K562 (cell line): ENCODE measurements at regions not wholly inside any gene's neighbourhood (a gene's known extent, or its start where the extent isn't known, plus 50 kb on each side); places are given as distances from the start of the nearest gene placed in this dataset.

Experiments
- ARID1B ChIP-seq: fragments of 450-650 bp; IDR thresholded peaks from 2 replicates; pipeline ENCODE4 v1.6.1; 2016; ENCODE audit warnings: antibody characterized with exemption, mild to moderate bottlenecking, inconsistent platforms
- FIP1L1 ChIP-seq: fragments of 200-400 bp; formaldehyde crosslinking; IDR thresholded peaks from 2 replicates; pipeline ENCODE4 v1.6.1; 2018; ENCODE audit warnings: mild to moderate bottlenecking, low read depth, low read length; ENCODE audit not compliant: poor library complexity, severe bottlenecking
- FOS ChIP-seq: IDR thresholded peaks from 3 replicates; pipeline ENCODE4 v1.6.1; 2011; ENCODE audit not compliant: insufficient read length; ENCODE audit errors: extremely low read depth
- FOXA3 ChIP-seq, 2 experiments: fragments of 450-650 bp in 1 of 2; sonication (generic) in 1 of 2; formaldehyde crosslinking; IDR thresholded peaks in 1 of 2; conservative IDR thresholded peaks in 1 of 2; 2 replicates each; pipeline versions ENCODE4 v1.4.0 to v1.8.0; 2020 to 2022; ENCODE audit warnings: mild to moderate bottlenecking in 2 of 2, missing genetic modification reagents in 1 of 2
- ILF3 ChIP-seq: fragments of 450-650 bp; IDR thresholded peaks from 2 replicates; pipeline ENCODE4 v1.6.1; 2018; ENCODE audit warnings: antibody characterized with exemption, mild to moderate bottlenecking, moderate library complexity, borderline replicate concordance
- IRF2 ChIP-seq: sonication (generic); formaldehyde crosslinking; IDR thresholded peaks from 2 replicates; pipeline ENCODE4 v1.8.1; 2022; ENCODE audit warnings: mild to moderate bottlenecking, missing genetic modification reagents
- JUND ChIP-seq, 2 experiments: IDR thresholded peaks; 2 replicates in 1 of 2; 3 replicates in 1 of 2; pipeline ENCODE4 v1.6.1; 2011; ENCODE audit warnings: borderline replicate concordance in 2 of 2, low read depth in 2 of 2, low read length in 2 of 2, improper control_type of control experiment in 1 of 2, missing biosample characterization in 1 of 2, missing genetic modification characterization in 1 of 2, missing genetic modification reagents in 1 of 2
- KLF16 ChIP-seq: IDR thresholded peaks from 2 replicates; pipeline ENCODE4 v1.6.1; 2016; ENCODE audit warnings: antibody characterized with exemption
- LEF1 ChIP-seq: fragments of 450-650 bp; IDR thresholded peaks from 2 replicates; pipeline ENCODE4 v1.6.1; 2016; ENCODE audit warnings: mild to moderate bottlenecking
- MECOM ChIP-seq: fragments of 250-450 bp; sonication (Bioruptor Pico); IDR thresholded peaks from 2 replicates; pipeline ENCODE4 v1.8.0; 2022; ENCODE audit warnings: inconsistent platforms
- PCBP2 ChIP-seq: fragments of 200-400 bp; formaldehyde crosslinking; IDR thresholded peaks from 2 replicates; pipeline ENCODE4 v1.6.1; 2018; ENCODE audit warnings: low read length, low read depth, mild to moderate bottlenecking, moderate library complexity; ENCODE audit not compliant: poor library complexity, severe bottlenecking
- RBM22 ChIP-seq: fragments of 200-400 bp; formaldehyde crosslinking; IDR thresholded peaks from 2 replicates; pipeline ENCODE4 v1.6.1; 2018; ENCODE audit warnings: low read length, low read depth; ENCODE audit not compliant: poor library complexity, severe bottlenecking
- RNF219 ChIP-seq: fragments of 250-450 bp; sonication (Bioruptor Pico); IDR thresholded peaks from 2 replicates; pipeline ENCODE4 v1.5.0; 2022; ENCODE audit warnings: mild to moderate bottlenecking
- SMAD1 ChIP-seq: fragments of 150-350 bp; IDR thresholded peaks from 2 replicates; pipeline ENCODE4 v1.6.1; 2014; ENCODE audit warnings: low read length, low read depth; ENCODE audit not compliant: partially characterized antibody
- SMARCB1 ChIP-seq: IDR thresholded peaks from 2 replicates; pipeline ENCODE4 v1.6.1; 2011; ENCODE audit warnings: improper control_type of control experiment, low read depth; ENCODE audit not compliant: insufficient read length
- STAT5A ChIP-seq: IDR thresholded peaks from 2 replicates; pipeline ENCODE4 v1.6.1; 2012; ENCODE audit warnings: low read length, inconsistent platforms, borderline replicate concordance
- TGIF2 ChIP-seq: sonication (generic); formaldehyde crosslinking; IDR thresholded peaks from 2 replicates; pipeline ENCODE4 v1.8.1; 2022; ENCODE audit warnings: mild to moderate bottlenecking, missing genetic modification reagents, moderate library complexity
- THRA ChIP-seq: fragments of 450-650 bp; IDR thresholded peaks from 2 replicates; pipeline ENCODE4 v1.6.1; 2017; ENCODE audit warnings: mild to moderate bottlenecking, moderate library complexity
- YY1 ChIP-seq, 3 experiments: IDR thresholded peaks; 2 replicates each; pipeline ENCODE4 v1.6.1; 2011; ENCODE audit warnings: low read length in 2 of 3, mild to moderate bottlenecking in 2 of 3, moderate library complexity in 2 of 3, borderline replicate concordance in 1 of 3, control low read depth in 1 of 3, low read depth in 1 of 3; ENCODE audit not compliant: insufficient read depth in 3 of 3, insufficient replicate concordance in 2 of 3, control insufficient read depth in 1 of 3, insufficient read length in 1 of 3; ENCODE audit errors: extremely low read depth in 1 of 3
- ZNF146 ChIP-seq: IDR thresholded peaks from one replicate; pipeline ENCODE4 v1.6.1; 2018; ENCODE audit warnings: missing compliant biosample characterization; ENCODE audit not compliant: unreplicated experiment
- ZNF398 ChIP-seq: fragments of 250-450 bp; sonication (Bioruptor Pico); IDR thresholded peaks from 2 replicates; pipeline ENCODE4 v1.8.0; 2021; ENCODE audit warnings: moderate library complexity, mild to moderate bottlenecking, inconsistent platforms
- ZNF75A ChIP-seq: fragments of 450-650 bp; formaldehyde crosslinking; IDR thresholded peaks from 2 replicates; pipeline ENCODE4 v1.4.0; 2020; ENCODE audit warnings: mild to moderate bottlenecking
- ZNF780A ChIP-seq: fragments of 250-450 bp; sonication (Bioruptor Pico); IDR thresholded peaks from 2 replicates; pipeline ENCODE4 v1.5.0; 2021; ENCODE audit warnings: mild to moderate bottlenecking
- ZSCAN32 ChIP-seq: fragments of 450-650 bp; formaldehyde crosslinking; IDR thresholded peaks from 2 replicates; pipeline ENCODE4 v1.4.0; 2020; ENCODE audit warnings: mild to moderate bottlenecking, moderate library complexity

GRCh38 chr6:25223490-25223991 is 55.6 kb upstream of the CARMIL1 start (continued):
- TF ChIP-seq PCBP2 (no peak), ARID1B (no peak), ZNF780A (CRISPR knock-in tag) (no peak), KLF16 (no peak), FOXA3 (CRISPR knock-in tag; conservative IDR thresholded peaks at IDR 0.05 in 1 of 2, IDR thresholded peaks at IDR 0.05 in 1 of 2) (no peak), ZSCAN32 (CRISPR knock-in tag) (no peak), TGIF2 (CRISPR knock-in tag) (no peak), YY1 (IDR thresholded peaks at IDR 0.05; ENCODE audit: borderline replicate concordance in 1 of 3, control insufficient read depth in 1 of 3, extremely low read depth in 1 of 3, insufficient read depth in 3 of 3, insufficient read length in 1 of 3, insufficient replicate concordance in 2 of 3, low read depth in 1 of 3, low read length in 2 of 3) (no peak), ZNF146 (CRISPR knock-in tag) (no peak), FIP1L1 (no peak), RBM22 (no peak), RNF219 (CRISPR knock-in tag) (no peak), STAT5A (no peak), MECOM (CRISPR knock-in tag) (no peak), LEF1 (no peak), SMAD1 (no peak), ZNF75A (CRISPR knock-in tag) (no peak), SMARCB1 (no peak), ZNF398 (CRISPR knock-in tag) (no peak), IRF2 (no peak), JUND (IDR thresholded peaks at IDR 0.05; ENCODE audit: borderline replicate concordance, low read depth, low read length) (no peak), JUND (tag; IDR thresholded peaks at IDR 0.05; ENCODE audit: borderline replicate concordance, low read depth, low read length) (no peak), ILF3 (no peak), FOS (no peak), THRA (no peak)
